C4-2B (cell line): ENCODE measurements at regions not wholly inside any gene's neighbourhood (a gene's known extent, or its start where the extent isn't known, plus 50 kb on each side); places are given as distances from the start of the nearest gene placed in this dataset.

ENCODE experiments used
- CTCF ChIP-seq: fragments of 450-650 bp; conservative IDR thresholded peaks from 2 replicates; pipeline ENCODE4 v1.5.1; 2017; ENCODE audit warnings: mild to moderate bottlenecking
- ZFX ChIP-seq: fragments of 450-650 bp; IDR thresholded peaks from 2 replicates; pipeline ENCODE4 v1.6.1; 2017

GRCh38 chr5:74041913-74042312 lies 415.9 kb downstream of the ARHGEF28 start:
- TF ChIP-seq CTCF (no peak), ZFX (no peak)
